A549 (cell line): ENCODE measurements at regions not wholly inside any gene's neighbourhood (a gene's known extent, or its start where the extent isn't known, plus 50 kb on each side); places are given as distances from the start of the nearest gene placed in this dataset.

ENCODE experiments used
- ATAC-seq, 2 experiments: fragments of 200-7000 bp in 1 of 2; fragments of >200 bp in 1 of 2; cut with Nextera tagmentation in 1 of 2; cut with Tn5 transposase in 1 of 2; 3 replicates each; pipeline versions ENCODE4 v1.8.0 to v1.9.1; 2018 to 2020; ENCODE audit warnings: mild to moderate bottlenecking in 1 of 2, moderate library complexity in 1 of 2
- CTCF ChIA-PET: fragments of 300-600 bp; sonication (Branson Sonifier 250); formaldehyde crosslinking; extraction: SDS; loops from one replicate; lab custom pipeline; 2021; ENCODE audit warnings: antibody characterized with exemption, inconsistent platforms; lab: Yijun Ruan, JAX
- POLR2A ChIA-PET: fragments of 350-600 bp; formaldehyde crosslinking; extraction: SDS; loops from one replicate; lab custom pipeline; 2021; ENCODE audit warnings: antibody characterized with exemption, inconsistent platforms; lab: Yijun Ruan, JAX
- DNase-seq, 2 experiments: peaks; one replicate each; pipeline versions ENCODE4 v3.0.0 to v3.0.0-alpha.2; 2011 to 2016; ENCODE audit warnings: low read depth in 1 of 2, low spot score in 1 of 2
- FAIRE-seq: peaks from 2 replicates; lab custom pipeline; 2011; peaks lifted over from hg19 to GRCh38; lab: Jason Lieb, UNC
- H3K27ac ChIP-seq, 2 experiments: fragments of >200 bp; sonication (Bioruptor Twin); formaldehyde crosslinking; 3 replicates each; pipeline ENCODE4 v1.5.1; 2016 to 2017
- H3K4me1 ChIP-seq: fragments of >200 bp; sonication (Bioruptor Twin); formaldehyde crosslinking; 3 replicates; pipeline ENCODE4 v1.6.1; 2016
- H3K4me2 ChIP-seq: fragments of >200 bp; sonication (Bioruptor Twin); formaldehyde crosslinking; 3 replicates; pipeline ENCODE4 v1.6.1; 2016
- H3K4me3 ChIP-seq: fragments of >200 bp; sonication (Bioruptor Twin); formaldehyde crosslinking; 3 replicates; pipeline ENCODE4 v1.5.1; 2016
- H3K9me3 ChIP-seq: fragments of >200 bp; sonication (Bioruptor Twin); formaldehyde crosslinking; 3 replicates; pipeline ENCODE4 v1.6.1; 2016
- CBX8 ChIP-seq: fragments of 200-600 bp; sonication (generic); IDR thresholded peaks from 2 replicates; pipeline ENCODE4 v1.6.1; 2016
- CEBPB ChIP-seq, 2 experiments: fragments of >200 bp in 1 of 2; sonication (Bioruptor Twin) in 1 of 2; formaldehyde crosslinking in 1 of 2; IDR thresholded peaks; 2 replicates each; pipeline ENCODE4 v1.6.1; 2012 to 2016
- EHF ChIP-seq: fragments of 250-450 bp; sonication (Bioruptor Pico); IDR thresholded peaks from 2 replicates; pipeline ENCODE4 v1.5.0; 2020; ENCODE audit warnings: mild to moderate bottlenecking
- EHMT2 ChIP-seq: fragments of 200-600 bp; sonication (generic); IDR thresholded peaks from 2 replicates; pipeline ENCODE4 v1.6.1; 2016; ENCODE audit warnings: antibody characterized with exemption, low read depth, mild to moderate bottlenecking, moderate library complexity
- HEYL ChIP-seq: fragments of 250-450 bp; sonication (Bioruptor Pico); IDR thresholded peaks from 2 replicates; pipeline ENCODE4 v1.8.0; 2021; ENCODE audit warnings: mild to moderate bottlenecking, moderate library complexity
- HOXB5 ChIP-seq: fragments of 250-450 bp; sonication (Bioruptor Pico); IDR thresholded peaks from 2 replicates; pipeline ENCODE4 v1.5.0; 2020; ENCODE audit warnings: mild to moderate bottlenecking, moderate library complexity
- JUN ChIP-seq, 2 experiments: fragments of >200 bp; sonication (Bioruptor Twin); formaldehyde crosslinking; IDR thresholded peaks; 2 replicates in 1 of 2; 3 replicates in 1 of 2; pipeline ENCODE4 v1.6.1; 2016 to 2017
- KDM5A ChIP-seq: fragments of 200-600 bp; sonication (generic); IDR thresholded peaks from 2 replicates; pipeline ENCODE4 v1.6.1; 2016; ENCODE audit warnings: antibody characterized with exemption, mild to moderate bottlenecking
- PHF8 ChIP-seq: fragments of 200-600 bp; sonication (generic); IDR thresholded peaks from 2 replicates; pipeline ENCODE4 v1.6.1; 2016; ENCODE audit warnings: low read depth, mild to moderate bottlenecking, antibody characterized with exemption, moderate library complexity, borderline replicate concordance
- RFX5 ChIP-seq: fragments of 450-650 bp; IDR thresholded peaks from 2 replicates; pipeline ENCODE4 v1.7.1; 2014; ENCODE audit warnings: antibody characterized with exemption, mild to moderate bottlenecking, moderate library complexity
- RNF2 ChIP-seq: fragments of 200-600 bp; sonication (generic); IDR thresholded peaks from 2 replicates; pipeline ENCODE4 v1.6.1; 2016; ENCODE audit warnings: low read depth, mild to moderate bottlenecking, antibody characterized with exemption, moderate library complexity, borderline replicate concordance
- SREBF2 ChIP-seq: fragments of 450-650 bp; IDR thresholded peaks from 2 replicates; pipeline ENCODE4 v1.6.1; 2014; ENCODE audit warnings: mild to moderate bottlenecking, moderate library complexity
- ZNF302 ChIP-seq: fragments of 250-450 bp; sonication (Bioruptor Pico); IDR thresholded peaks from 2 replicates; pipeline ENCODE4 v1.9.0; 2021; ENCODE audit warnings: inconsistent platforms, mild to moderate bottlenecking, moderate library complexity
- WGBS: methylation state at CpG from one replicate; pipeline ENCODE4 v1.1.6; 2017; ENCODE audit errors: missing lambda C conversion rate; 5-methylcytosine and 5-hydroxymethylcytosine counted together
- TF ChIP-seq, protein P1 (sequence below): fragments of 450-650 bp; IDR thresholded peaks from 2 replicates; pipeline ENCODE4 v1.6.1; 2014; ENCODE audit warnings: antibody characterized with exemption
- TF ChIP-seq, protein P2 (sequence below): IDR thresholded peaks from 2 replicates; pipeline ENCODE4 v1.6.1; 2012
- TF ChIP-seq, protein P3 (sequence below): fragments of >200 bp; sonication (Bioruptor Twin); formaldehyde crosslinking; IDR thresholded peaks from 3 replicates; pipeline ENCODE4 v1.6.1; 2016

DNA sequence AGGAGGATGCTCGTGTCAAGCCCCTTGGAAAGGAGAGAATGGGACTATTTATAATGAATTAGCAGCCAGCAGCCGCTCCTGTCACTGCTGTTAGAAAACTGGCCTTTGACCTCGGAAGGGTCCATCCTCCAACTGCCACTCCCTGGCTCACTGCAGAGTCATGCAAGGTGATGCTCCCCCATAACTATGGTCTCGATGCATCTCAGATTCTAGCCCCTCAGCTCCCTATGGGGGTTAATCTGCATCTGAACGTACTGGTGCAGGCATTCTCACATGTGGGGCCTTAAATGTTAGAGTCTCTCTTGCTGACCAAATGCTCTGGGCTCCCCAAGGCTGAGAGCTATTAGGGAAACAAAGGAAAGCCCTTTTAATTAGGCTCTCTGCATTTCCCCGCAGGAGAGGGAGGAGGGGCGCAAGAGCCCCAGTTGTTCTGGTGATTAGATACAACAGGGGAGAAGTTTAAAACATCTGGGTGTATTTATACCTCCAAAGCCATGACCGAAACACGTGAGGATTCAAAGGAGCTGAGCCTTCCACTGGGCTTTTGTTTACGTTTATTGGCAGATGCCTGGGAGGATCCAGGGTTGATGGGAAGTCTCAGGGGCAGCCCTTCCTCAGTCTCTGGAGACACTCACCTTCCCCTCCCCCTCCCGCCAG is 182.5 kb downstream of the OPA1 start:
- no peak for DNase-seq
- POLR2A ChIA-PET: no interaction called here

DNA sequence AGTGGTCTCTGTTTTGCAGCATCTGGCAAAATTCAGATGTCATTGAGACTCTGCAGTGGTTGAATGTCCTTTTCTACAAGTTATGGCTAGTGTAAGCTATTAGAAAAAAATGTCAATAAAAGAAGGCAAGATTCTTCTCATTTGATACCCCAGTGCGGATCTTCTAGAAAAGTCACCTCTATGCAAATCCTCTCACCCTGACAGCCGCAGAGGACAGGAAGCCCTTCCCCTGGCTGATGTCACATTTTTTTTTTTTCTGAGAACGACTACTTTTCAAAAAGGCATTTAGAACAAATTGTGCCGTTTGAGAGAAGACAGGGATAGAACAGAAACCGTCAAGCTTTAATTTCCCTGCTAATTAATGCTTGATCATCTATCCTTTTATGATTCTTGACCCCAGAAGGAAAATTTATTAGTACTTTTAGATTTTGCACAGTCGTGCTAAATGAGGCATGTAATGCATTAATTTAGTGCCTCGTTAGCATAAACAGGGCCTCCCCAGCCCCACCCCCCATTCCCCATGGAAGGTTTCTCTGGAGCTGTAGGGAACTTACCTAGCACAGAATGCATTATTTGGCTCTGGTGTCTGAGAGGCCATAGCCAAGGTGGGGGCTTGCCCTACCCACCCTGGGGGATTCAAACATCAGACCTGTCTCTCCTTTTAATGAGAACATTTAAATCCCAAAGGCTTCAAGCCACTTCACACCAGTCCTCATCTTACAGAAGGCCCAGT is 183.8 kb downstream of the OPA1 start:
- Histone ChIP-seq H3K27ac (peak overlapping the region in 1 of 2 experiments; percentile 0; a peak in 1 of 6 replicates), H3K4me1 (peaks cover 22% of the 10 kb centered on the region), H3K9me3 (no peaks in the 10 kb centered on the region), H3K4me3 (no peak overlapping the region), H3K4me2 (no peak overlapping the region)
- DNase-seq (no peak), ATAC-seq (no peak), FAIRE-seq (no peak)
- TF ChIP-seq, protein P1, sequence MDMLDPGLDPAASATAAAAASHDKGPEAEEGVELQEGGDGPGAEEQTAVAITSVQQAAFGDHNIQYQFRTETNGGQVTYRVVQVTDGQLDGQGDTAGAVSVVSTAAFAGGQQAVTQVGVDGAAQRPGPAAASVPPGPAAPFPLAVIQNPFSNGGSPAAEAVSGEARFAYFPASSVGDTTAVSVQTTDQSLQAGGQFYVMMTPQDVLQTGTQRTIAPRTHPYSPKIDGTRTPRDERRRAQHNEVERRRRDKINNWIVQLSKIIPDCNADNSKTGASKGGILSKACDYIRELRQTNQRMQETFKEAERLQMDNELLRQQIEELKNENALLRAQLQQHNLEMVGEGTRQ: no peak
- no peak for TF ChIP-seq CBX8
- ChIA-PET POLR2A (no interaction called here), CTCF (interaction anchor here (1.3 to 2.1 kb wide), 3 partner anchors 9 to 361 kb away, joined by 3 to 8 read pairs (median 3); no protein-coding TSS in a partner anchor)
- WGBS: 73% methylated on average over 7 of the region's 7 CpGs

More for the DNA sequence above, 182.5 kb downstream of the OPA1 start:
- TF ChIP-seq RFX5: no peak
- TF ChIP-seq, protein P2, sequence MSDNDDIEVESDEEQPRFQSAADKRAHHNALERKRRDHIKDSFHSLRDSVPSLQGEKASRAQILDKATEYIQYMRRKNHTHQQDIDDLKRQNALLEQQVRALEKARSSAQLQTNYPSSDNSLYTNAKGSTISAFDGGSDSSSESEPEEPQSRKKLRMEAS: no peak
- TF ChIP-seq KDM5A: no peak
- TF ChIP-seq SREBF2: no peak
- H3K4me3 ChIP-seq: no peak overlapping the region
- no peaks in the 10 kb centered on the region for H3K9me3 ChIP-seq
- no peak overlapping the region for H3K4me2 ChIP-seq
- ATAC-seq: no peak
- 80% methylated on average over 11 of the region's 11 CpGs for WGBS
- CTCF ChIA-PET: interaction anchor here (2.2 kb wide), 1 partner anchor 540 kb away, joined by 16 read pairs; no protein-coding TSS in a partner anchor
- no peak overlapping the region for H3K27ac ChIP-seq
- H3K4me1 ChIP-seq: peaks cover 9% of the 10 kb centered on the region
- FAIRE-seq: no peak

DNA sequence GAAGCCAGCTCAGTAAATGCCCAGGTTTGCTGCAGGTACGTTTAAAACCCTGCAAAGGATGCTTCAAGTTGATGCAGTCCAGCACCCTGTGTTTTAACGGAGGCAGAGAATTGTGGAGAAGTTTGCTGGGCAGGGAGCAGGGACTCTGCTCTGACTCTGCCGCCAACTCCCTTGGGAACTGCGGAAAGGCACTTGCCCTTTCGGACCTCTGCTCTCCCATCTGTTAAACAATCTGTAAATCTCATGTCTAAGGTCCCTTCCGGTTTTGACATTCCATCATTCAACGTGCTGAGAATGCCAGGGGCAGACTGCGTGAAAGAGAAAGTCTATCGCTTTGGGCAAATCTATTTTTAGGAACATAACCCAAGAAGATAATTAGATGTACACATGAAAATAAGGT is 184.5 kb downstream of the OPA1 start:
- no peak overlapping the region for H3K4me3 ChIP-seq
- peak overlapping the region in 1 of 2 experiments; percentile 0; a peak in 1 of 6 replicates for H3K27ac ChIP-seq
- ChIA-PET CTCF (interaction anchor here (1.3 to 14.7 kb wide), 4 partner anchors 9 to 539 kb away, joined by 3 to 213 read pairs (median 6); no protein-coding TSS in a partner anchor), POLR2A (no interaction called here)
- no peak for ATAC-seq
- H3K4me1 ChIP-seq: peaks cover 29% of the 10 kb centered on the region
- TF ChIP-seq, protein P3, sequence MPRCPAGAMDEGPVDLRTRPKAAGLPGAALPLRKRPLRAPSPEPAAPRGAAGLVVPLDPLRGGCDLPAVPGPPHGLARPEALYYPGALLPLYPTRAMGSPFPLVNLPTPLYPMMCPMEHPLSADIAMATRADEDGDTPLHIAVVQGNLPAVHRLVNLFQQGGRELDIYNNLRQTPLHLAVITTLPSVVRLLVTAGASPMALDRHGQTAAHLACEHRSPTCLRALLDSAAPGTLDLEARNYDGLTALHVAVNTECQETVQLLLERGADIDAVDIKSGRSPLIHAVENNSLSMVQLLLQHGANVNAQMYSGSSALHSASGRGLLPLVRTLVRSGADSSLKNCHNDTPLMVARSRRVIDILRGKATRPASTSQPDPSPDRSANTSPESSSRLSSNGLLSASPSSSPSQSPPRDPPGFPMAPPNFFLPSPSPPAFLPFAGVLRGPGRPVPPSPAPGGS: no peak
- TF ChIP-seq EHMT2 (no peak), ZNF302 (CRISPR knock-in tag) (no peak), RFX5 (no peak), JUN (IDR thresholded peaks at IDR 0.05) (no peak), HOXB5 (CRISPR knock-in tag) (no peak), RNF2 (no peak), HEYL (CRISPR knock-in tag) (no peak), CEBPB (IDR thresholded peaks at IDR 0.05) (no peak), EHF (no peak), PHF8 (no peak)
- TF ChIP-seq, protein P1: no peak
- H3K4me2 ChIP-seq: peak overlapping the region; percentile 40; the same call in 2 of the 3 replicates
- 17% methylated on average over 9 of the region's 9 CpGs for WGBS
- DNase-seq: peak in 1 of 2 experiments; percentile 25
- FAIRE-seq: no peak
- no peaks in the 10 kb centered on the region for H3K9me3 ChIP-seq
